Mesenchymal stem cell (in vitro differentiated cells and primary cell): ENCODE measurements at regions not wholly inside any gene's neighbourhood (a gene's known extent, or its start where the extent isn't known, plus 50 kb on each side); places are given as distances from the start of the nearest gene placed in this dataset.

Source experiments
- DNase-seq: peaks from one replicate; pipeline ENCODE4 v3.0.0-alpha.2; 2013
- H2AFZ ChIP-seq: one replicate; pipeline ENCODE4 v1.6.1; 2013; ENCODE audit warnings: low read depth, mild to moderate bottlenecking, control low read depth, inconsistent platforms, low read length, moderate library complexity
- H2AK5ac ChIP-seq: 2 replicates; pipeline ENCODE4 v1.6.1; 2013; ENCODE audit warnings: low read length, moderate library complexity, mild to moderate bottlenecking, inconsistent platforms; ENCODE audit not compliant: severe bottlenecking
- H2BK120ac ChIP-seq: one replicate; pipeline ENCODE4 v1.6.1; 2013; ENCODE audit warnings: low read depth, mild to moderate bottlenecking, inconsistent platforms, low read length, moderate library complexity
- H2BK12ac ChIP-seq, 2 experiments: one replicate each; pipeline ENCODE4 v1.6.1; 2013; ENCODE audit warnings: inconsistent platforms in 2 of 2, low read length in 2 of 2, mild to moderate bottlenecking in 2 of 2, moderate library complexity in 2 of 2, control low read depth in 1 of 2
- H2BK15ac ChIP-seq: one replicate; pipeline ENCODE4 v1.6.1; 2013; ENCODE audit warnings: mild to moderate bottlenecking, low read depth, inconsistent platforms; ENCODE audit not compliant: poor library complexity, severe bottlenecking
- H2BK5ac ChIP-seq: 2 replicates; pipeline ENCODE4 v1.6.1; 2013; ENCODE audit warnings: low read depth, mild to moderate bottlenecking, low read length, control low read depth, inconsistent platforms; ENCODE audit not compliant: poor library complexity, severe bottlenecking
- H3K14ac ChIP-seq, 2 experiments: one replicate each; pipeline ENCODE4 v1.6.1; 2013; ENCODE audit warnings: inconsistent platforms in 2 of 2, low read length in 2 of 2, control low read depth in 1 of 2, mild to moderate bottlenecking in 1 of 2, moderate library complexity in 1 of 2
- H3K18ac ChIP-seq, 2 experiments: one replicate each; pipeline ENCODE4 v1.6.1; 2013; ENCODE audit warnings: inconsistent platforms in 2 of 2, low read length in 2 of 2, control low read depth in 1 of 2, low read depth in 1 of 2, mild to moderate bottlenecking in 1 of 2
- H3K23ac ChIP-seq, 2 experiments: one replicate each; pipeline ENCODE4 v1.6.1; 2013; ENCODE audit warnings: inconsistent platforms in 2 of 2, low read length in 2 of 2, mild to moderate bottlenecking in 2 of 2, moderate library complexity in 2 of 2, control low read depth in 1 of 2
- H3K27ac ChIP-seq: 2 replicates; pipeline ENCODE4 v1.5.1; 2013; ENCODE audit warnings: mild to moderate bottlenecking, moderate library complexity, low read length, control low read depth, inconsistent platforms; ENCODE audit not compliant: poor library complexity, severe bottlenecking
- H3K27me3 ChIP-seq, 2 experiments: 2 replicates each; pipeline versions ENCODE4 v1.6.1 to v1.7.0; 2013; ENCODE audit warnings: low read length in 2 of 2, mild to moderate bottlenecking in 2 of 2, moderate library complexity in 2 of 2, control low read depth in 1 of 2, inconsistent platforms in 1 of 2; ENCODE audit not compliant: control insufficient read depth in 1 of 2, insufficient read depth in 1 of 2
- H3K36me3 ChIP-seq, 2 experiments: 2 replicates each; pipeline versions ENCODE4 v1.6.1 to v1.7.0; 2013; ENCODE audit warnings: low read length in 2 of 2, control low read depth in 1 of 2, inconsistent platforms in 1 of 2, low read depth in 1 of 2, mild to moderate bottlenecking in 1 of 2; ENCODE audit not compliant: insufficient read depth in 2 of 2, control insufficient read depth in 1 of 2
- H3K4ac ChIP-seq, 2 experiments: one replicate each; pipeline ENCODE4 v1.6.1; 2013; ENCODE audit warnings: inconsistent platforms in 2 of 2, low read length in 2 of 2, mild to moderate bottlenecking in 2 of 2, moderate library complexity in 2 of 2, control low read depth in 1 of 2, low read depth in 1 of 2
- H3K4me1 ChIP-seq: 2 replicates; pipeline ENCODE4 v1.6.1; 2013; ENCODE audit warnings: low read depth, low read length, control low read depth; ENCODE audit not compliant: control insufficient read depth, insufficient read depth
- H3K4me2 ChIP-seq: 2 replicates; pipeline ENCODE4 v1.6.1; 2013; ENCODE audit warnings: low read length, mild to moderate bottlenecking, inconsistent platforms; ENCODE audit not compliant: poor library complexity, severe bottlenecking
- H3K4me3 ChIP-seq, 2 experiments: 2 replicates each; pipeline versions ENCODE4 v1.5.1 to v1.7.0; 2013; ENCODE audit warnings: low read length in 2 of 2, mild to moderate bottlenecking in 2 of 2, control low read depth in 1 of 2, low read depth in 1 of 2; ENCODE audit not compliant: insufficient read depth in 1 of 2
- H3K79me1 ChIP-seq: replicated peaks from 2 replicates; pipeline ENCODE4 v1.6.1; 2013; ENCODE audit warnings: mild to moderate bottlenecking, control low read depth, low read length, inconsistent platforms; ENCODE audit not compliant: poor library complexity, severe bottlenecking
- H3K9ac ChIP-seq: 2 replicates; pipeline ENCODE4 v1.7.0; 2013; ENCODE audit warnings: mild to moderate bottlenecking, low read length, moderate library complexity
- H3K9me3 ChIP-seq: 2 replicates; pipeline ENCODE4 v1.7.0; 2013; ENCODE audit warnings: mild to moderate bottlenecking, low read length; ENCODE audit not compliant: control insufficient read depth
- H4K8ac ChIP-seq: one replicate; pipeline ENCODE4 v1.6.1; 2013; ENCODE audit warnings: inconsistent platforms, mild to moderate bottlenecking, low read length, moderate library complexity
- H4K91ac ChIP-seq: one replicate; pipeline ENCODE4 v1.6.1; 2013; ENCODE audit warnings: mild to moderate bottlenecking, low read length, inconsistent platforms
- WGBS: methylation state at CpG from one replicate; pipeline ENCODE4 v1.1.7; 2013; ENCODE audit warnings: mixed read lengths; 5-methylcytosine and 5-hydroxymethylcytosine counted together

- Histone ChIP-seq H3K9me3 (no peaks in the 10 kb centered on the region), H3K14ac (no peak overlapping the region), H3K4me3 (no peak overlapping the region), H2AFZ (no peak overlapping the region), H3K36me3 (no peaks in the 10 kb centered on the region), H3K4ac (no peak overlapping the region), H2BK120ac (no peak overlapping the region), H2BK5ac (no peak overlapping the region), H4K91ac (no peak overlapping the region), H3K4me1 (no peaks in the 10 kb centered on the region), H3K23ac (no peak overlapping the region), H3K9ac (no peak overlapping the region), H2BK15ac (no peak overlapping the region), H2BK12ac (no peak overlapping the region), H3K27ac (no peak overlapping the region), H3K4me2 (no peak overlapping the region), H4K8ac (no peak overlapping the region), H2AK5ac (no peak overlapping the region), H3K79me1 (no peaks in the 10 kb centered on the region), H3K18ac (no peak overlapping the region), H3K27me3 (no peaks in the 10 kb centered on the region)
- no peak for DNase-seq
- 86% methylated on average over 1 of the region's 1 CpG for WGBS
Measured at GRCh38 chr9:1355656-1356055, 305.5 kb downstream of the DMRT2 start.

- no peak overlapping the region for H4K8ac ChIP-seq
- H2BK15ac ChIP-seq, result no peak overlapping the region
- WGBS, result 52% methylated on average over 4 of the region's 6 CpGs
- H3K4me2 ChIP-seq, result no peak overlapping the region
- H3K4me1 ChIP-seq, result no peaks in the 10 kb centered on the region
- no peak for DNase-seq
- H2BK12ac ChIP-seq, result no peak overlapping the region
- no peaks in the 10 kb centered on the region for H3K36me3 ChIP-seq
- H3K18ac ChIP-seq, result no peak overlapping the region
- H2AFZ ChIP-seq, result no peak overlapping the region
- H2BK5ac ChIP-seq, result no peak overlapping the region
- no peaks in the 10 kb centered on the region for H3K9me3 ChIP-seq
- no peak overlapping the region for H3K23ac ChIP-seq
- no peaks in the 10 kb centered on the region for H3K27me3 ChIP-seq
- no peak overlapping the region for H3K27ac ChIP-seq
- no peak overlapping the region for H3K14ac ChIP-seq
- H2BK120ac ChIP-seq, result no peak overlapping the region
- no peak overlapping the region for H2AK5ac ChIP-seq
- no peak overlapping the region for H3K4ac ChIP-seq
- no peaks in the 10 kb centered on the region for H3K79me1 ChIP-seq
- H4K91ac ChIP-seq, result no peak overlapping the region
- H3K4me3 ChIP-seq, result no peak overlapping the region
- H3K9ac ChIP-seq, result no peak overlapping the region
Measured at GRCh38 chr9:1362845-1363244, 312.7 kb downstream of the DMRT2 start.

- no peak overlapping the region for H2BK15ac ChIP-seq
- 62% methylated on average over 1 of the region's 2 CpGs for WGBS
Measured at GRCh38 chr9:1366276-1366675, 316.1 kb downstream of the DMRT2 start.

GRCh38 chr9:1369297-1369696 is 319.1 kb downstream of the DMRT2 start:
- Histone ChIP-seq H2BK12ac (no peak overlapping the region), H2BK120ac (no peak overlapping the region), H3K14ac (no peak overlapping the region), H3K79me1 (no peaks in the 10 kb centered on the region), H3K9ac (no peak overlapping the region), H4K8ac (no peak overlapping the region), H3K4me3 (no peak overlapping the region), H3K4ac (no peak overlapping the region), H2AK5ac (no peak overlapping the region), H3K9me3 (no peaks in the 10 kb centered on the region), H4K91ac (no peak overlapping the region), H3K4me1 (no peaks in the 10 kb centered on the region), H3K27me3 (no peaks in the 10 kb centered on the region), H3K18ac (no peak overlapping the region), H3K27ac (no peak overlapping the region), H3K4me2 (no peak overlapping the region), H2AFZ (no peak overlapping the region), H2BK15ac (no peak overlapping the region), H3K23ac (no peak overlapping the region), H2BK5ac (no peak overlapping the region), H3K36me3 (no peaks in the 10 kb centered on the region)
- WGBS, result 95% methylated on average over 1 of the region's 1 CpG
- DNase-seq, result no peak

More at GRCh38 chr9:1366276-1366675, 316.1 kb downstream of the DMRT2 start:
- no peak for DNase-seq
- H3K9me3 ChIP-seq, result no peaks in the 10 kb centered on the region
- H3K27ac ChIP-seq, result no peak overlapping the region
- no peak overlapping the region for H2BK5ac ChIP-seq
- H4K8ac ChIP-seq, result no peak overlapping the region
- no peak overlapping the region for H3K9ac ChIP-seq
- H3K4me3 ChIP-seq, result no peak overlapping the region
- H2AK5ac ChIP-seq, result no peak overlapping the region
- H2AFZ ChIP-seq, result no peak overlapping the region
- no peak overlapping the region for H3K18ac ChIP-seq
- H3K4me2 ChIP-seq, result no peak overlapping the region
- no peak overlapping the region for H3K4ac ChIP-seq
- no peak overlapping the region for H4K91ac ChIP-seq
- no peak overlapping the region for H2BK120ac ChIP-seq
- no peaks in the 10 kb centered on the region for H3K36me3 ChIP-seq
- no peaks in the 10 kb centered on the region for H3K4me1 ChIP-seq
- H3K23ac ChIP-seq, result no peak overlapping the region
- H3K14ac ChIP-seq, result no peak overlapping the region
- no peaks in the 10 kb centered on the region for H3K79me1 ChIP-seq
- no peak overlapping the region for H2BK12ac ChIP-seq
- H3K27me3 ChIP-seq, result no peaks in the 10 kb centered on the region
